GM23248 (cell line): ENCODE measurements at regions not wholly inside any gene's neighbourhood (a gene's known extent, or its start where the extent isn't known, plus 50 kb on each side); places are given as distances from the start of the nearest gene placed in this dataset.

Experiments used
- DNase-seq: peaks from one replicate; pipeline ENCODE4 v3.0.0-alpha.2; 2015
- H2AFZ ChIP-seq: fragments of 200-600 bp; sonication (generic); 2 replicates; pipeline ENCODE4 v1.6.1; 2016; ENCODE audit warnings: antibody characterized with exemption
- H3F3A ChIP-seq: fragments of 200-600 bp; sonication (generic); 2 replicates; pipeline ENCODE4 v1.6.1; 2016; ENCODE audit warnings: mild to moderate bottlenecking, antibody characterized with exemption, mixed run types; ENCODE audit not compliant: insufficient read depth
- H3K27ac ChIP-seq: fragments of 200-600 bp; sonication (generic); 2 replicates; pipeline ENCODE4 v1.5.1; 2016; ENCODE audit warnings: mild to moderate bottlenecking
- H3K27me3 ChIP-seq: fragments of 200-600 bp; sonication (generic); replicated peaks from 2 replicates; pipeline ENCODE4 v1.6.1; 2016; ENCODE audit warnings: mild to moderate bottlenecking; ENCODE audit not compliant: insufficient read depth
- H3K36me3 ChIP-seq: fragments of 200-600 bp; sonication (generic); 2 replicates; pipeline ENCODE4 v1.6.1; 2016; ENCODE audit warnings: low read depth, mild to moderate bottlenecking
- H3K4me1 ChIP-seq: fragments of 200-600 bp; sonication (generic); 2 replicates; pipeline ENCODE4 v1.6.1; 2016; ENCODE audit warnings: mild to moderate bottlenecking; ENCODE audit not compliant: insufficient read depth
- H3K4me2 ChIP-seq: fragments of 200-600 bp; sonication (generic); one replicate; pipeline ENCODE4 v1.6.1; 2016; ENCODE audit warnings: mild to moderate bottlenecking; ENCODE audit not compliant: unreplicated experiment
- H3K4me3 ChIP-seq: fragments of 200-600 bp; sonication (generic); 2 replicates; pipeline ENCODE4 v1.5.1; 2016; ENCODE audit warnings: mild to moderate bottlenecking
- H3K79me2 ChIP-seq: fragments of 200-600 bp; sonication (generic); 2 replicates; pipeline ENCODE4 v1.6.1; 2016; ENCODE audit warnings: mild to moderate bottlenecking; ENCODE audit not compliant: insufficient read depth
- H3K9ac ChIP-seq: fragments of 200-600 bp; sonication (generic); 2 replicates; pipeline ENCODE4 v1.6.1; 2016; ENCODE audit warnings: mild to moderate bottlenecking
- H3K9me2 ChIP-seq: fragments of 200-600 bp; sonication (generic); 2 replicates; pipeline ENCODE4 v1.6.1; 2016; ENCODE audit warnings: mixed run types, mild to moderate bottlenecking, moderate library complexity; ENCODE audit not compliant: insufficient read depth
- H3K9me3 ChIP-seq: fragments of 200-600 bp; sonication (generic); one replicate; pipeline ENCODE4 v1.6.1; 2017; ENCODE audit warnings: low read depth
- H4K20me1 ChIP-seq: fragments of 200-600 bp; sonication (generic); 2 replicates; pipeline ENCODE4 v1.6.0; 2016; ENCODE audit not compliant: insufficient read depth
- EZH2 ChIP-seq: fragments of 200-600 bp; sonication (generic); IDR thresholded peaks from 2 replicates; pipeline ENCODE4 v1.6.1; 2018; ENCODE audit warnings: antibody characterized with exemption, mild to moderate bottlenecking; ENCODE audit not compliant: insufficient read depth, poor library complexity, severe bottlenecking
- EZH2phosphoT487 ChIP-seq: fragments of 200-600 bp; sonication (generic); IDR thresholded peaks from 2 replicates; pipeline ENCODE4 v1.6.1; 2018; ENCODE audit warnings: antibody characterized with exemption, moderate library complexity, mild to moderate bottlenecking, low read depth; ENCODE audit not compliant: insufficient read depth
- WGBS, 2 experiments: methylation state at CpG; one replicate each; pipeline ENCODE4 v1.1.6; 2015 to 2017; ENCODE audit warnings: low lambda C conversion rate in 2 of 2, low coverage in 1 of 2; ENCODE audit errors: missing lambda C conversion rate in 2 of 2; 5-methylcytosine and 5-hydroxymethylcytosine counted together
- in situ Hi-C: fragments of 300-500 bp; cut with MboI; formaldehyde crosslinking; loops from 2 replicates; pipeline ENCODE4 v1.15.0; 2020

DNA sequence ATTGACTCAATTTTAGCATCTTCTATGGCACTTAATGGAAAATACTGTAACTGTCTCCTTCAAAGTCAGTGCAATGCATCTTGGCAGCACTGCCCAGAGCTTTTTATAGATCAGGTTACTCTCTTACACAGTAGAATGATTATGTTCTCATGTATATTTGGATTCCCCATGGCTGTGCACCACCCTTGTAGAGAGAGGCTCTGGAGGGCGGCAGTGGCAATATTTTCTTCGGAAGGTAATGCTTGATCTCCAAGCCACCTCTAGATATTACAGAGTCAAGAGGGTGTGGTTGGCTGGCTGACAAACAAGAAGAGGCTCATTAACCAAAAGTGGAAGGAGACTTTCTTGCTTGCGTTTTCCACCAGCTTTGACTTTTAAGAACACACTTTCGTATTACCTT is 72.8 kb upstream of the ARSJ start:
- TF ChIP-seq EZH2 (no peak), EZH2phosphoT487 (no peak)
- no peak overlapping the region for H3K4me2 ChIP-seq
- no peaks in the 10 kb centered on the region for H4K20me1 ChIP-seq
- no peaks in the 10 kb centered on the region for H3K36me3 ChIP-seq
- H3K27ac ChIP-seq: no peak overlapping the region
- H3K9me2 ChIP-seq: no peaks in the 10 kb centered on the region
- 93 to 95% methylated on average over 4 of the region's 4 CpGs for WGBS, 2 experiments
- no peak overlapping the region for H2AFZ ChIP-seq
- H3K4me1 ChIP-seq: no peaks in the 10 kb centered on the region
- H3K4me3 ChIP-seq: no peak overlapping the region
- no peaks in the 10 kb centered on the region for H3K27me3 ChIP-seq
- DNase-seq: no peak
- H3K79me2 ChIP-seq: no peaks in the 10 kb centered on the region
- in situ Hi-C loops: no loop called here
- no peak overlapping the region for H3K9ac ChIP-seq
- peaks cover 4% of the 10 kb centered on the region for H3K9me3 ChIP-seq
- no peaks in the 10 kb centered on the region for H3F3A ChIP-seq

GRCh38 chr4:114056599-114056998 is 77.2 kb upstream of the ARSJ start:
- Histone ChIP-seq H4K20me1 (no peaks in the 10 kb centered on the region), H3K36me3 (no peaks in the 10 kb centered on the region), H3K4me1 (no peaks in the 10 kb centered on the region), H3K4me2 (no peak overlapping the region), H3K79me2 (no peaks in the 10 kb centered on the region), H3K27me3 (no peaks in the 10 kb centered on the region), H3K4me3 (no peak overlapping the region), H3K9me2 (no peaks in the 10 kb centered on the region), H3K9ac (no peak overlapping the region), H3F3A (no peaks in the 10 kb centered on the region), H3K9me3 (peaks cover 4% of the 10 kb centered on the region), H2AFZ (no peak overlapping the region), H3K27ac (no peak overlapping the region)
- 34 to 36% methylated on average over 5 of the region's 5 CpGs for WGBS, 2 experiments
- TF ChIP-seq EZH2phosphoT487 (no peak), EZH2 (no peak)
- DNase-seq: no peak
- in situ Hi-C loops: no loop called here

DNA sequence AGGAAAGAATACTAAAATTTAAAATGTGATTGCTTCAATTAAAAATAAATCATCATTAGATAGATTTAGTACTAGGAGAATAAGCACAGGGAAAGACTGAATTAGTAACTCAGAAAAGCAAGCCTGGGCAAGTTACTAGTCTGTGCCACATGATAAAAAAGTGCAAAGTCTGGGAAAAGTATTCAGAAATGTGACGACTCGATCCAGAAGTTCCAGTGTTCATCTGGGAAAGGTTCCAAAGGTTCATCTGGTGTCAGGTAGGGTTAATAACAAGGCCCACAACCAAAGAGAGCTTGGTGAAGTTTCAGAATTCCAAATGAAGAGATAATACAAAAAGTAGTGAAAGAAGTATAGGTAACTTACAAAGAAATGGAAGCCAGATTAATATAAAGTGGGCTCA is 78.3 kb upstream of the ARSJ start:
- Histone ChIP-seq H2AFZ (no peak overlapping the region), H3K4me2 (no peak overlapping the region), H3K9me3 (peaks cover 4% of the 10 kb centered on the region), H3K27me3 (no peaks in the 10 kb centered on the region), H3F3A (no peaks in the 10 kb centered on the region), H4K20me1 (no peaks in the 10 kb centered on the region), H3K4me1 (no peaks in the 10 kb centered on the region), H3K36me3 (no peaks in the 10 kb centered on the region), H3K27ac (no peak overlapping the region), H3K4me3 (no peak overlapping the region), H3K79me2 (no peaks in the 10 kb centered on the region), H3K9ac (no peak overlapping the region), H3K9me2 (no peaks in the 10 kb centered on the region)
- WGBS, 2 experiments: 95 to 98% methylated on average over 2 of the region's 2 CpGs
- in situ Hi-C loops: no loop called here
- TF ChIP-seq EZH2 (no peak), EZH2phosphoT487 (no peak)
- no peak for DNase-seq

DNA sequence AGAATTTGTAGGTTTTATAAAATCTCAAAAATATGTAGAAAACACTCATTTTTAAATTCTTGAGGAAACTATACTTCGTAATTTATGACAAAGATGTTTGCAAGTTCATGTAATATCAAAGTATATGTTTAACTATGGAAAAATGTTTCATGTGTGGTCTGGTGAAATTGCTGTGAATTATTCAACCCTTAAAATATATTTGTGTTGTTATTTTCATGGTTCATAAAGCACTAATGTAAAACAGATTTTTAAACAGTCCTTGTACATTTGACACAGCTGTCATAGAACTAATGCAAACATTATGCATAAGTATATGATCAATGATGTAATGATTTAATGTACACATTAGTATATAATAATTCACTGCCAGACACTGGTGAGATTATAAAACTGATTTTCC is 83.1 kb upstream of the ARSJ start:
- DNase-seq: no peak
- no peaks in the 10 kb centered on the region for H3K79me2 ChIP-seq
- no peak overlapping the region for H2AFZ ChIP-seq
- H3K27me3 ChIP-seq: no peaks in the 10 kb centered on the region
- H3K4me3 ChIP-seq: no peak overlapping the region
- no peaks in the 10 kb centered on the region for H3F3A ChIP-seq
- no peak overlapping the region for H3K9ac ChIP-seq
- in situ Hi-C loops: no loop called here
- H3K4me1 ChIP-seq: no peaks in the 10 kb centered on the region
- no peak overlapping the region for H3K4me2 ChIP-seq
- no peaks in the 10 kb centered on the region for H3K9me2 ChIP-seq
- TF ChIP-seq EZH2phosphoT487 (no peak), EZH2 (no peak)
- no peaks in the 10 kb centered on the region for H3K36me3 ChIP-seq
- H3K9me3 ChIP-seq: no peaks in the 10 kb centered on the region
- 93 to 96% methylated on average over 1 of the region's 1 CpG for WGBS, 2 experiments
- H4K20me1 ChIP-seq: no peaks in the 10 kb centered on the region
- no peak overlapping the region for H3K27ac ChIP-seq

GRCh38 chr4:114072781-114073180 is 93.3 kb upstream of the ARSJ start:
- WGBS, 2 experiments: 87 to 93% methylated on average over 1 of the region's 1 CpG
- H3K4me1 ChIP-seq: peaks cover 13% of the 10 kb centered on the region
- H3K9ac ChIP-seq: no peak overlapping the region
- no peaks in the 10 kb centered on the region for H3K9me3 ChIP-seq
- H3K79me2 ChIP-seq: no peaks in the 10 kb centered on the region
- H3F3A ChIP-seq: peaks cover 18% of the 10 kb centered on the region
- in situ Hi-C loops: no loop called here
- no peaks in the 10 kb centered on the region for H4K20me1 ChIP-seq
- H3K27ac ChIP-seq: no peak overlapping the region
- H2AFZ ChIP-seq: no peak overlapping the region
- no peaks in the 10 kb centered on the region for H3K9me2 ChIP-seq
- H3K27me3 ChIP-seq: no peaks in the 10 kb centered on the region
- H3K4me3 ChIP-seq: no peak overlapping the region
- H3K4me2 ChIP-seq: no peak overlapping the region
- TF ChIP-seq EZH2phosphoT487: no peak
- TF ChIP-seq EZH2: no peak
- H3K36me3 ChIP-seq: no peaks in the 10 kb centered on the region
- DNase-seq: no peak
